Fibroblast of villous mesenchyme (primary cell): ENCODE measurements at regions not wholly inside any gene's neighbourhood (a gene's known extent, or its start where the extent isn't known, plus 50 kb on each side); places are given as distances from the start of the nearest gene placed in this dataset.
A peak's percentile ranks its signal among the peaks of the same experiment; 100 is the strongest.
"Not testable (repeated sequence)": the region's sequence is repeated elsewhere in the genome, so short reads cannot be mapped to it uniquely, and the experiment has no call there.

Source experiments
- DNase-seq: peaks from one replicate; pipeline ENCODE4 v3.0.0-alpha.2; 2010; ENCODE audit warnings: low read depth
- H3K4me3 ChIP-seq: 2 replicates; pipeline ENCODE4 v1.5.1; 2011; ENCODE audit warnings: low read depth, mild to moderate bottlenecking, low read length
- CTCF ChIP-seq: IDR thresholded peaks from 2 replicates; pipeline ENCODE4 v1.5.1; 2012; ENCODE audit warnings: low read depth, mild to moderate bottlenecking, low read length; ENCODE audit not compliant: insufficient read depth

GRCh38 chr5:167294882-167295680, 996.4 kb upstream of the WWC1 start:
- peak; percentile 87 for DNase-seq
- TF ChIP-seq CTCF = no peak
- H3K4me3 ChIP-seq = no peak overlapping the region

- no peak for TF ChIP-seq CTCF
- peak; percentile 6 for DNase-seq
- H3K4me3 ChIP-seq = no peak overlapping the region
Measured at GRCh38 chr5:167295681-167296005, 995.8 kb upstream of the WWC1 start.

- no peak for TF ChIP-seq CTCF
- DNase-seq = no peak
- H3K4me3 ChIP-seq = no peak overlapping the region
Measured at GRCh38 chr5:167296066-167296465, 995.4 kb upstream of the WWC1 start.

- H3K4me3 ChIP-seq = no peak overlapping the region
- TF ChIP-seq CTCF = no peak
- DNase-seq = no peak
Measured at GRCh38 chr5:167296661-167297060, 994.8 kb upstream of the WWC1 start.

GRCh38 chr5:167299861-167300260, 991.6 kb upstream of the WWC1 start:
- not testable (repeated sequence) for H3K4me3 ChIP-seq
- DNase-seq = peak; percentile 55

GRCh38 chr5:167303582-167303981, 987.9 kb upstream of the WWC1 start:
- no peak for DNase-seq
- H3K4me3 ChIP-seq = no peak overlapping the region
- TF ChIP-seq CTCF = no peak

GRCh38 chr5:167304834-167305469, 986.5 kb upstream of the WWC1 start:
- H3K4me3 ChIP-seq = no peak overlapping the region
- no peak for DNase-seq
- TF ChIP-seq CTCF = no peak
